GM19328 (cell line): ENCODE measurements at regions not wholly inside any gene's neighbourhood (a gene's known extent, or its start where the extent isn't known, plus 50 kb on each side); places are given as distances from the start of the nearest gene placed in this dataset.

ENCODE experiments used
- ATAC-seq: cut with Tn5 transposase; IDR thresholded peaks from one replicate; pipeline ENCODE4 v1.9.1; 2021; ENCODE audit warnings: mild to moderate bottlenecking, moderate library complexity; ENCODE audit not compliant: unreplicated experiment

DNA sequence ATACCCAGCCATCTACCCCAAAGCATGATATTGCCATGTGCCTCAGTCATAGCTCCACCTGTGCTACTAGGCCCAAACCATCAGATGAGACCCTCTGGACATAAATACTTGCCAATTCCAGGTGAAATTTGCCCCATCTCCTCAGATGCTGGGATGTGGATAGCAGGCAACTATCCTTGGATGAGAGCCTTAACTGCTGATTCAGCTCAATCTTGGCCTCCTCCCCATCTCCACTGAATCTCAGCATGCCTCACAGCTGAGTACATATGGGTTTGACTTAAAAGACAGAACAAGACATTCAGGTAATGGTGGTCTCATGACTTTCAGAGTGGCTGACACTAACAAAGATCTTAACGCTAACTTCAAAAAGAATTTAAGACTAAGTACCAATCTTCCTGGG is 50.8 kb upstream of the KLHL13 start:
- no peak for ATAC-seq

- no peak for ATAC-seq
These were observed 54.7 kb upstream of the KLHL13 start for GRCh38 chrX:118171356-118171755.

GRCh38 chrX:118174516-118175098 is 58.0 kb upstream of the KLHL13 start:
- ATAC-seq, result no peak

DNA sequence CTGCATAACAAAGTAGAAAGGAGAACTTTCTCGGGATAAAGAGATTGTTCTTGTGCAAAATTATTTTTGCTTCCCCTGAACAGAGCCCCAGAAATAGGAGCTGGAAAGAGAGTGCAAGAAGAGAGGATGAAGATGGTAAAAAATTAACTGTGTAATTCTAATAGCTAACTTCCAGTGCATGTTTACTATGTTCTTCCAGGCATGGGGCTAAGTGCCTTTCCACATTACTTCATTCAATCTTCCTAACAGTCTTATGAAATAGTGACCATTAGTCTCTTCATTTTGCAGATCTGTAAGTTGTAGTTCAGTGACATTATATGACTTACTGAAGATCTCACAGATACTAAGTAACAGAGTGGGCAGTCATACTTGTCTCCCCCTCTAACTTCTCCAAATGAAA is 61.1 kb upstream of the KLHL13 start:
- no peak for ATAC-seq

- no peak for ATAC-seq
These were observed 61.8 kb upstream of the KLHL13 start for GRCh38 chrX:118178450-118178849.

DNA sequence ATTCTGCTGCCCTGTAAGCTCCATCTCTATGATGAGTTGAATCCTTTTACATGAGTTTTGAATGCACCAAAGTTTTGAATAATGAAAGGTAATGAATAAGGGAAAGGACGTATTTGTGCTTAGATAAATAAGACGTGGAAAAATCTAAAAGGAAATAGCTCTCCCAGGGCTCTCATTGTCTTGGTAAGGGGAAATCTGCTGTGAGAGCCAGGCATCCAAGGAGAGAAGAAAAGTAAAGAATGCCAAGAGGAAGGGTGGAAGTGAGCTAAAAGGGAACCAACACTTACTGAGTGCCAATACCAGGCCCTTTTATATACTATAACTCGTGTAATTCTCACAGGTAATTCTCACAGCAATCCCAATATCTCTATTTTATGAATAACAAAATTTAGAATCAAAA is 62.6 kb upstream of the KLHL13 start:
- ATAC-seq, result no peak

DNA sequence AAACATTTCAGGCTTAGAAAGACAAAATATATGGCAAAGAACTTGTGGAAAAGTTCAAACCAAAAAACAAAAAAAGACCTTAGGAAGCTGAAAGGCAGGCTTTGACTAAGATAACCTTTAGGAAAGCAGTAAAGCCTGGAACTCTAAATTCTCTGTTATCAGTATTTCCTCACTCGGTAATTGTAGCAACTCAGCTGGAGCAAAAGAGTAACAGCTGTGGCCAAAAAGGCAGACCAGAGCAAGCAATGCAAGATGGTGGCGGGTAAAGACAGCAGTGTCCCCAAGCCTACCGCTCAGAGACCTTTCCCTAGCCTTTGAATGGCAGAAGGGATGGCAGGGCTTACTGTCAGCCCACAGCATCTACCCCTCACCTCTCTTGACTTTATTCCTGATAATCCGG is 63.1 kb upstream of the KLHL13 start:
- ATAC-seq, result no peak

GRCh38 chrX:118181030-118181429 is 64.4 kb upstream of the KLHL13 start:
- no peak for ATAC-seq

GRCh38 chrX:118182025-118182424 is 65.4 kb upstream of the KLHL13 start:
- ATAC-seq, result no peak

GRCh38 chrX:118182681-118183080 is 66.1 kb upstream of the KLHL13 start:
- no peak for ATAC-seq

GRCh38 chrX:118183606-118184005 is 67.0 kb upstream of the KLHL13 start:
- ATAC-seq, result no peak

DNA sequence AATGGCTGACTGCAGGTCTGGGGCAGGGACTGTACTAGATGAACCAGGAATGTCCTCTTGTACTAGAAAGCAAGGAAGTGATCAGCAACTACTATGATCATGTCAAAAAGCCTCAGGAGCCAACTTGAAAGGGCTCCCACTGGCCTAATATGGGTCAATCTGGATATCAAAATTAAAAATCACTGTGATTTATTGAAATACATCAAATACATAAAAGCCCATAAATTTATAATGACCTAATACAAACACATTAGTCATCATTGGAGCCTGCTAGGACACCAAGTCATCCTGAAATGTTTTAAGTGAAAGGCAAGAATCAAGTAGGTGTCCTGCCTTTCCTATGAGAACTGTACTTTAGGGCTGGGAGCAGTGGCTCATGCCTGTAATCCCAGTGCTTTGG is 70.5 kb upstream of the KLHL13 start:
- ATAC-seq, result no peak

DNA sequence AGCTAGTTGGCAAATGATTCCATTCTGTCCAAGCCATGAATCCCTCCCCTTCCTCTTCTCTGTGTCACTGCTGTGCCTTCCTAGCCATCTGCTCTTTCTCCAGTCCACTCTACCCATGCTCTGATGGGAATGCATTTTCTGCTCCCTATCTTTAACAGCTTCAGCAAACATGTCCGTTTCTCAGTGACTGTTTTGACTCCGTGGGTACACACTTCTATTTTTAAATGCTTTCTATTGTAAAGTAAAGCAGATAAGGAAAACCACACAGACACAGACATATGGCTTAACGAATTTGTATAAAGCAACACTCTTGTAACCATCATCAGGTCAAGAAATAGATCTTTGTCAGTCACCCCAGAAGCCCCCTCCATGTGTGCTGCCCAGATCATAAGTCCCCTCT is 72.4 kb upstream of the KLHL13 start:
- no peak for ATAC-seq

DNA sequence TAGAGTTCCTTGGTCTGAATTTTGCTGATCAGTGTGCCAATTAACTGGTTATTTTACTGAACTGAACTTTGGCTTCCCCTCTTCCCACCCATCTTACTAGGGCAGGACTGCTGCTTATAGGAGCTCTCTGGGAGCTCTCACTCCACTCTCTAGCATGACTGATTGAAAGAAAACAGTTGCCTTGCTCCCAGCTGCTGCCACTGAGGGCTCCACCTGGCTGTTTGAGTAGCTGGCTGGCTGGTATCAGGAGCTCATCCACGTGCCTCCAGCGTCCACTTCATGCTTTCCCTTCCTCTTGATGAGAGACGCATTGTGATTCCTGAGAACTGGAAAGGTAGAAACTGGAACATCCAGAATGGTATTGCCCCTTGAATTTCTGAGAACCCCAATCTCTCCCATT is 73.0 kb upstream of the KLHL13 start:
- ATAC-seq, result no peak

DNA sequence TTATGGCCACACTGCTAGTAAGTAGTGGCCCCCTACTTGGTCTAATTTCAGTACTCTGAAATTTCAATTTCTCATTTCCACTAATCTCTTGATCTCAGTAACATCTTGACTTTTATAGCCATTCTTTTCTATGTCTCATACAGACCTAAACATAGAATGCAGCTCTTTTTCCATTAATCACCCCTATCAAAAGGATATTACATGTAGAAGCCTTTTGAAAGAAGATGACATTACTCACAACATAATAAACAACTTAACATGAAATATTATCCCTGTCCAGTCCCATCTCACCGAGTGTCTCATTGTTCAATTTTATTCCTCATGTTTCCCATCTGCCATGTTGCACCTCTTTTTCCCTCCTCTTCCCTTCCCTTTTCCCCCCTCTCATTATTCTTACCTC is 81.1 kb upstream of the KLHL13 start:
- no peak for ATAC-seq

DNA sequence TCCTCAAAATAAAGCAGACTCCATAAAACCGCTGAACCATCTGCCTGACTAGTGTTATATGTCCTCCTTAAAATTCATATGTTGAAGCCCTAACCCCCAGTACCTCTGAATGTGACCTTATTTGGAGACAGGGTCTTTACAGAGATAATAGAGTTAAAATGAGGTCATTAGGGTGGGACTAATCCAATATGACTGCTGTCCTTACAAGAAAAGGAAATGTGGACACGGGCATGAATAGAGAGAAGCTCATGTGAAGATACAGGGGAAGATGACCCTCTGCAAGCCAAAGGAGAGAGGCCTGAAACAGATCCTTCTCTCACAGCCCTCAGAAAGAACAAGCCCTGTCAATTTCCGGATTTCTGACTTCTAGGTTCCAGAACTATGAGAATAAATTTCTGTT is 82.0 kb upstream of the KLHL13 start:
- no peak for ATAC-seq

DNA sequence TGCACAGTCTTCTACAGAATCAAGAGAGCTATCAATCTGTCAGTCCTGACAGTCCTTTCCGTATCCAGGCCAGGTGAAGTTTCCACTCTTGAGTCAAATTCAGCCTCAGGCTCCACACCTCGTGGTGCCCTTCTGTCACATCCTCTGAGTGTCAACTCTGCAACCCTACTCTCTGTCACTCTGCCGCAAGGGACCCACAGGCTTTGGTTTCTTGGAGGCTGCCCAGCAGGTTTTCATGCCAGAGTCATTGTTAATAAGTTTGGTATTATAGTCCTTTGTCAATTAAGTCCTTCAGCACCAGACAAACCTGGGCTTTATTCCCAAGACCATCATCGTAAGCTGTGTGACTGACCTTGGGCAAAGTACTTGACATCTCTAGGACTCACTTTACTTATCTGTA is 83.4 kb upstream of the KLHL13 start:
- no peak for ATAC-seq

DNA sequence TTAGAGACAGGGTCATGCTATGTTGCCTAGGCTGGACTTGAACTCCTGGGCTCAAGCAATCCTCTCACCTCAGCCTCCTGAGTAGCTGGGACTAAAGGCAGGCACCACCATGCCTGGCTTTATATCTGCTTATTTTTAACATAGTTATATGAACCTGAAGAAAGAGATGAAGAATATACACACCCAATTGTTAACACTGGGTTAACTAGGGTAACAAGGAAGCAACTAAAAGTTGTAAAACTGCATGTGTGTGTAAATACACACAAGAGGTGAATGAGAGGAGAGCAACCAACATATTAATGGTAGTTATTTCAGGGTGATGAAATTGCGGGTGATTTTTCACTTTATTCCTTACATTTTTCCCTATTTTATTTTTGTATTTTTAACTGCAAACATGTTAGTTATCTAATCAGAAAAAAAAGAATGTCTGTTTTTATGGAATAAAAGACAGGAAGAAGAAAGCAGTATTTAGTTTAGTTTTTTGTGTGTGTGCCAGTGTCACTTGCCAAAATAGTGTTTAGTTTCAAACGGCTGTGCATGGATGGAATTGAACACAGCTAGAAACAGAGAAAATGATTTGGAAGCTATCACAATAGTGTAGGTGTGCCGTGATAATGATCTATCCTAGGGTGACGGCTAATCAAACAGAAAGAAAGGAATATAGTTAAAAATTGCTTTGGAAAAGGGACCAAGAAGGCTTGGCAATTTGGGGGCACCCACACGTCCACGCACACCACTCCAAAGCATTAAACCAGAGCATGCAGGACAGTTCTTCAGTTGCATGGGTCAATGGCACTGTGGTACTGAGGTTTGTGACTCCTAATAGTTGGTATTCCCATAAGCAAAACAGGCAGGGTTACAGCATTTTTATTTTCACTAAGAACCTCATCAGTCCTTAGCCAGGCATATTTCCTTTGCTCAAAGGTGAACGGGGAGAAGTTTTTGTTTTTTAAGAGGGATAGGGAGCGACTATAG is 89.1 kb upstream of the KLHL13 start:
- no peak for ATAC-seq

GRCh38 chrX:118207831-118208453 is 91.3 kb upstream of the KLHL13 start:
- no peak for ATAC-seq

DNA sequence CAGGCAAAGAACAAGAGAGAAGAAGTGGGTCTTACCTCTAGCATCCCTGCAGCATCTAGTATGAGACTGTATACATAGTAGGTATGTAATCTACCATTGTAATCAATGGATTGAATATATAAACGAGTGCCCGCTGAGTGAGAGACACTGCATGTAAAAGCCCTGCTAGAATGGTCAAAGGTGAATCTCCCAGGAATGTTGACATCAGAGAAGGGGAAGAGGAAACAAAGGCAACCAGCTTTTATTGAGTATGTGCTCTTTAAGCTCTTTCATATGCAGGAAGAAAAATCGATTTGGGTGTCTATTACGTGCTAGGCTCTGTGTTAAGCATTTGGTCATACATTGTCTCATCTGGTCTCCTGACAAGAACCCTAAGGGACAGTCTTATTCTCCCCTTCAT is 91.9 kb upstream of the KLHL13 start:
- ATAC-seq, result no peak

DNA sequence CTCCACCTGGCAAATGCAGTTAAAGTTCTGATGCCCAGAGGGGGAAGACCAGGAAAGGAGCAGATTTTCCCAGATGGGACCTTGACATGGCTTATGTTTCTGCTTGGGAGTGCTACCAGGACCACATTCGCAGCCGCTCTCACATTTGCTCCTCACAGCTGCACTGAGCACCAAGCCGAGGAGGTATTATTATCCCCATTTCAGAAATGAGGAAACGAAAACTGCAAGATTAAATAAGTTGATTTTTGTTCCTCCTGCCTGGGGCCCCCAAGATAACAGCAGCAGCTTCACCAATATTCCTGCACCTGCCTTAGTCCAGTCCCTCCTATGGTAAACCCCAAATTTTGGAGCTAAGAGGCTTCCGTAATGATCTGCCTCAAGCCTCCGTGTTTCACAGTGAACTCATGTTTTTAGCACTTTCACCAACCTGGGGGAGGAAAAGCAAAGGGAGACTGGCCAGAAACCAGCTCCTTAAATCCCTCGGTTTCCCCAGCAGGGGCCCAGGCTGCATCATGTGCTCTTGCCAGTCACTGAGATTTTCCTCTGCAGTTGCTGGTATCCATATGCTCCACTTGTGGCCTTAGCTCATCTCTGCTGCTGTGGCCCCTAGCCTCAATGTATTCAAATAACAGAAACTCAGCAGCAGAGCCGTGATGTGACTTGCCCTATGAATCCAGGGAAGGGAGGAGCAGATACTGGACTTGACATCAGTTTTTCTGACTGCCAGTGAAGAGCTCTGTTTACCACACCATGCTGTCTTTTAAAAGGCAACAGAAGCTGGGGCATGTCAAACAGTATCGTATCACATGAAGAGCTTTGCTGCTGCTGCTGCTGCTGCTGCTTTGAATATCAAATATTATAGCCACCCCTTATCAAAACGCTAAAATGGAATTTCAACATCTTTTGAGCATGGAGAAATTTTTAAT is 95.5 kb upstream of the KLHL13 start:
- peak; percentile 49 for ATAC-seq
